ENCODE measurements at regions not wholly inside any gene's neighbourhood (a gene's known extent, or its start where the extent isn't known, plus 50 kb on each side); places are given as distances from the start of the nearest gene placed in this dataset.
"Not testable (repeated sequence)": the region's sequence is repeated elsewhere in the genome, so short reads cannot be mapped to it uniquely, and the experiment has no call there.

DNA sequence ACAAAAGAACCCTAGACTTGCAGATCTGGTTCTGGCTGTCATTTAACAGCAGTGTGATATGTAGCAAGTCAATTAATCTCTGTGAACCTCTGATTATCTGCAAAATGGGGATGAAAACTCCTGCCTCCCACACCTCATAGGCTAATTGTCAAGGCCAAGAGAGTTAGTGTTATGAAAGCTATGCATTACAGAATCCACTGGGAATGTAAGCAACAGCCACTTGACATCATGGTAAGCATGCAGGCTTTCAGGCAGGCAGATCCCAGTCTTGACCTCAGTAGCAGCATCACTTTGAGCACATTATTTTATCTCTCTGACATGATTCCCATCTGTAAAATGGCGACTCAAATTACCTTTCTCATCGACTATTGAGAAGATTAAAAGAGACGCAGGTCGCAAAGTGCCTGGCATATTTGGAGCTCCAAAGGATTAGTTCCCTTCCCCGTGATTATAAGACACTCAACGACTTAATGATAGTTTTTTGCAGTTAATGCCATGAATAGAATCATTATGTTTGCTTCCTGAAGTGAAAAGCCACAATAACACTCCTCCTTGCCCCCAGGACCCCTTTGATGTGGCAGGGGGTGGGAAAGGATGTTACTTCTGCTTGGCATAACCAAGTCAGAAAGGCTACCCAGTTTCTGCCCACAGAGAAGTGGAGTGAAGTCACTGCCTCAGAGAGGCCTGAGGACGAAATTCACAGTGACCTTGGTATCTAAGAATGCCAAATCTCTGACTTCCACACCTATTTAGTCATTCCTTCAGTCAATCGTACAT, 273.0 kb upstream of the NFIA start:
- no peak for DNase-seq (ENCODE audit: low read depth)

- no peak for DNase-seq (ENCODE audit: low read depth)
These were observed 273.7 kb upstream of the NFIA start for GRCh38 chr1:60808676-60809075.

GRCh38 chr1:60802884-60803283, 279.5 kb upstream of the NFIA start:
- no peak for DNase-seq (ENCODE audit: low read depth)

GRCh38 chr1:60797351-60797750, 285.0 kb upstream of the NFIA start:
- DNase-seq (ENCODE audit: low read depth), result no peak

DNA sequence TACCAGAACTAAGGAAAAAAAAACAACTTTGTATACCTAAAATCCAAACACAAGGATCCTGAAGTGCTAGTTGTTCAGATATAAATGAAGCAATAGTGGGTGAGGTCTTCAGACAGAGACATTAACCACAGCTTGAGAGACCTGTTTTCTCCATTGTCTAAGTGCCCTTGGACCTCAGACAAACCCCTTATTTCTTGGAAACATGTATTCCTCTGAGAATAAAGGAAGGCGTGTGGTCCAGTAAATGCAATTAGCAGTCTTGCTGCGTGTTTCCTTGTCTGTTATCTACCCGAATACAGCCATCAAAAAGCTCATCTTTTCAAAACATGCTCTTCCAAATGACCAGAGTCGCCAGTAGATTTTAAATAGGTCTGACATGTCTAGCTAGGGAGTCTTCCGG, 291.1 kb upstream of the NFIA start:
- no peak for DNase-seq (ENCODE audit: low read depth)

DNA sequence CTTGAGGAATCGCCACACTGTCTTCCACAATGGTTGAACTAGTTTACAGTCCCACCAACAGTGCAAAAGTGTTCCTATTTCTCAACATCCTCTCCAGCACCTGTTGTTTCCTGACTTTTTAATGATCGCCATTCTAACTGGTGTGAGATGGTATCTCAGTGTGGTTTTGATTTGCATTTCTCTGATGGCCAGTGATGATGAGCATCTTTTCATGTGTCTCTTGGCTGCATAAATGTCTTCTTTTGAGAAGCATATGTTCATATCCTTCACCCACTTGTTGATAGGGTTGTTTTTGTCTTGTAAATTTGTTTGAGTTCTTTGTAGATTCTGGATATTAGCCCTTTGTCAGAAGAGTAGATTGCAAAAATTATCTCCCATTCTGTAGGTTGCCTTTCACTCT, 309.3 kb upstream of the NFIA start:
- not testable (repeated sequence) for DNase-seq (ENCODE audit: low read depth)

GRCh38 chr1:60769082-60769481, 313.3 kb upstream of the NFIA start:
- DNase-seq (ENCODE audit: low read depth), result no peak

DNA sequence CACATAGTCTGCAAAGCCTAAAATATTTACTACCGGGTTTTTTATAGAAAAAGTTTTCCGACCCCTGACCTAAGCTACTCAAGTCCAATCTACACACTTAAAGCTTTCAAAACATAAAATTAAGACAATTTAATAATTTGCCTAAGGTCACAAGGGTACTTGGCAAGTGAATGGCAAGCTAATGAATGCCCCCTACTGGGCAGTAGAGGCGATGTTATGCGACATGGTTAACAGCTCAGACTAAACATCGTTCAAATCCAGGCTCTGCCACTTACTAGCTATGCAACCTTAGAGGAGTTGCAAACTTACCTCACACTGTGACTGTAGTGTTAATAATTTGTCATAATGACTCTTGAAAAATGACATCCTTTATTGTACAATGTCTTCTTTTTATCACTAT, 317.2 kb upstream of the NFIA start:
- DNase-seq (ENCODE audit: low read depth), result no peak

DNA sequence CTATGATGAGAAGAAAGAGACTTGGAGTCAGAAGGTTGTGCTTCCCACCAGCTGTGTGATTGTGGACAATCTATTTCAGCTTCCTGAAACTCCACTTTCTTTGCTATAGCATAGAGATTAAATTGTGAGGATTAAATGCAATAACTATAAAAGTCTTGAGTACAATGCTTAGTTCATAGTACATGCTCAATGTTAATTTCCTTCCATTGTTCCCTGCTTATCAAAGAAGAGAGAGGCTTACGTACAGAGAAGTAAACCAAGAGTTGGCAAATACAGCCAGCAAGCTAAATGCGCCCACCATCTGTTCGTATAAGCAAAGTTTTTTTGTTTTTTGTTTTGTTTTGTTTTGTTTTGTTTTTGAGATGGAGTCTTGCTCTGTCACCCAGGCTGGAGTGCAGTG, 317.9 kb upstream of the NFIA start:
- DNase-seq (ENCODE audit: low read depth), result no peak

DNA sequence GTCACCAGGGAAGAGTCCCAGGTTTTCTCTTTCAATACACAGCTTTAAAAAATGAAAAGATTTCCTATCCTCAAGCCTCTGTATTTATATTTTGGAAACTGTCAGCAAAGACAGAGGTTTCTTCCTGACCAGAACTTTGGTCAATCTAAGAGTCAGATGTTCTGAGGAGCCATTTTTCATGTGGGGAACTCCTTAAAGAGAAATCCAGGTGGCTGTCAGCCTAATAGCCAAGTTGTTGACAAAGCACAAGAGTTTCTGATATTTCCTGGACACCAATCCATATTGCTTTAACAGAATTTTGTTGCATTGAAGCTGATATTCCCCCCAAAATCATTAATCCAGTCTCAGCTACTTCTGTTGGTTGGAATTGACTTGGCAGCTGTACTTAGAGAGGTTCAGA, 318.6 kb upstream of the NFIA start:
- no peak for DNase-seq (ENCODE audit: low read depth)

DNA sequence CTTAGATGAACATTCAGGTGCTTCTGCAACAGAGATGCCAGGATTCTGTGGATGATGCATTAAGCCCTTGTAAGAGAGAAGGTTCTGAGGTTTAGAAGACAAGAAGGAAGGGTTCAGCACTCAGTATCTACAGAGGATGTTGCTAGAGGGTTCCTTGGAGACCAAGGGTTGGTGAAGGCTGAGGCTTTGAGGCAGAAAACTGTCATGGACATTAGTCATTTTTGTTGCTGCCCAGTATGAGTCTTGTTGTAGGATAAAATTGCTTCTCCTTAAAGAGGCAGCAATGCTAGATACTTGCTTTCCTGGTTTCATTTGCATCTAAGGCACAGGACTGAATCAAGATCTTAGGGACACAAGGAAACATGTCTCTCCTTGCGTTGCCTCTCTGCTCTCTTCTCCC, 319.4 kb upstream of the NFIA start:
- DNase-seq (ENCODE audit: low read depth), result no peak

GRCh38 chr1:60762176-60762575, 320.2 kb upstream of the NFIA start:
- DNase-seq (ENCODE audit: low read depth), result no peak

GRCh38 chr1:60759291-60759690, 323.1 kb upstream of the NFIA start:
- DNase-seq (ENCODE audit: low read depth), result no peak

GRCh38 chr1:60757485-60757884, 324.9 kb upstream of the NFIA start:
- DNase-seq (ENCODE audit: low read depth), result no peak

- no peak for DNase-seq (ENCODE audit: low read depth)
These were observed 329.1 kb upstream of the NFIA start for GRCh38 chr1:60753036-60753900.

GRCh38 chr1:60751306-60751705, 331.1 kb upstream of the NFIA start:
- no peak for DNase-seq (ENCODE audit: low read depth)

- no peak for DNase-seq (ENCODE audit: low read depth)
These were observed 335.0 kb upstream of the NFIA start for GRCh38 chr1:60747353-60747752.

- no peak for DNase-seq (ENCODE audit: low read depth)
These were observed 336.0 kb upstream of the NFIA start for GRCh38 chr1:60746278-60746791.

- DNase-seq (ENCODE audit: low read depth), result no peak
These were observed 336.9 kb upstream of the NFIA start for GRCh38 chr1:60745484-60745883.

- DNase-seq (ENCODE audit: low read depth), result no peak
These were observed 340.0 kb upstream of the NFIA start for GRCh38 chr1:60742339-60742738.

DNA sequence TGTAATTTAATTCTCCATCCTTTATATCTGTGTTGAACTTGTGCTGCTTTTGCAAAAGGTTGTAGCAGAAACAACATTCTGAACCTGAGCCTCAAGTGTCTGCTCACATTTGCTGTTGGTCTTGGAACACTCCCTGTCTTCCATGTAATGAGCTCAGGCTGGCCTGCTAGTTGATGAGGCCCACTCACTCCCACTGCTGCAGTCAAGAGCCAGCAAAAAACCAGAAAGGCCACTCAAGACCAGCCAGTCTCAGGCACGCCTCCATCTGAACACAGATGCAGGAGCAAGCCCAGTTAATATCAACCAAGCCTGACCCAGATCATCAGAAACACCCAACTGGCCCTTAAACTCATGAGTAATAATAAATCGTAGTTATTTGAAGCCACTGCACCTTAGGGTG, 342.2 kb upstream of the NFIA start:
- DNase-seq (ENCODE audit: low read depth), result no peak

GRCh38 chr1:60739729-60740128, 342.6 kb upstream of the NFIA start:
- DNase-seq (ENCODE audit: low read depth), result no peak

- DNase-seq (ENCODE audit: low read depth), result no peak
These were observed 349.4 kb upstream of the NFIA start for GRCh38 chr1:60732977-60733401.

Data from GM04504 (cell line).